ENCODE measurements at regions not wholly inside any gene's neighbourhood (a gene's known extent, or its start where the extent isn't known, plus 50 kb on each side); places are given as distances from the start of the nearest gene placed in this dataset.

DNA sequence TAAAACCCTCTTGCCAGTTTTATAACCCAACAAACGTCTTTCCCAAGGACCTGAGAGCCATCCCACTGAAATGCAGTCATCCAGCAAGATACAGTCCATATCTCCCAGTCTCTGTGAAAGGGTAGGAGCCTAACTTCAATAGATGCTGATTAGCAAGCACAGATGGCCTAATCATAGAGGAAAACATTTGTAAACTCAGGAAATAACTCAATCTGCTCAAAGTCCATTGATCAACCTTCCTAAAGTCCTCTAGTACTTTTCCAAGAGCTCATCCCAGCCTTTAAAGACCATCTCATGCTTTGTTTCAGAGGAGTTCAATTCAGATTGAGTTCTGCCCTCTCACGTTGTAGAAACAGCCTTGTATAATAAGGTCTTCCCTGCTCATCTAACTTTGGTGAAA lies 324.2 kb downstream of the MRPS30 start:
- no peak for TF ChIP-seq BCL11B (tag by site-specific recombination; IDR thresholded peaks at IDR 0.05; ENCODE audit: low read depth)
- ChIA-PET POLR2A (no interaction called here), CTCF (interaction anchor here (0.5 kb wide), 1 partner anchor 79 kb away, joined by 4 read pairs; no protein-coding TSS in a partner anchor)
- H3K4me3 ChIP-seq (ENCODE audit: low read depth, low read length) = no peak overlapping the region
- no peak overlapping the region for H3K27ac ChIP-seq (ENCODE audit: extremely low read depth, low read depth, low read length)
- H3K9me3 ChIP-seq (ENCODE audit: control insufficient read depth, insufficient read depth, low read depth, low read length) = no peaks in the 10 kb centered on the region
- H3K4me1 ChIP-seq (ENCODE audit: control insufficient read depth, insufficient read depth, low read length) = no peaks in the 10 kb centered on the region
- H3K36me3 ChIP-seq (ENCODE audit: control insufficient read depth in 2 of 2, insufficient read depth in 1 of 2, low read length in 2 of 2) = no peaks in the 10 kb centered on the region

DNA sequence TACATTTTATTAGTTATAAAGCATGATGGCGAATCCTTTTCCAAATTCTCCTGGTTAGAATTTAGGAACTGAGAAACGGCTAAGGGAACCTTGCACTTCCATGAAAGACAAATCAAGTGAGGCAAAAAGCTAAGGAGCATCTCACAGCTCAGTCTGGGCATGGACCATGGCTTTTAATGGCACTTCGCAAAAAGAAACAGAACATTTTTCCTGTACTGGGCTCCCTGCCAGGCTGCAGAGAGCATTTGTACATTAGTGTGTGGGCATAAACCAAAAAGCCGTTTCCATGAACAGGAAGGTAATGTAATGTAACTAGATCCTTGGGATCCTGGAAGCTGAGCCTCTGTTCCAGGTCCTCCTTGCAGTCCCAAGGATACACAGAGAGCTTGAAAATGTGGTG lies 354.2 kb downstream of the MRPS30 start:
- ChIA-PET POLR2A (no interaction called here), CTCF (no interaction called here)
- Histone ChIP-seq H3K27ac (ENCODE audit: extremely low read depth, low read depth, low read length) (no peak overlapping the region), H3K4me1 (ENCODE audit: control insufficient read depth, insufficient read depth, low read length) (no peaks in the 10 kb centered on the region), H3K9me3 (ENCODE audit: control insufficient read depth, insufficient read depth, low read depth, low read length) (no peaks in the 10 kb centered on the region; the same call in none of the 2 replicates), H3K36me3 (ENCODE audit: control insufficient read depth in 2 of 2, insufficient read depth in 1 of 2, low read length in 2 of 2) (no peaks in the 10 kb centered on the region), H3K4me3 (ENCODE audit: low read depth, low read length) (no peak overlapping the region)
- no peak for TF ChIP-seq ZBTB7A (tag by site-specific recombination; IDR thresholded peaks at IDR 0.05; ENCODE audit: low read depth)
- no peak for TF ChIP-seq ZSCAN16 (tag by site-specific recombination; IDR thresholded peaks at IDR 0.05)
- no peak for TF ChIP-seq RBAK (tag by site-specific recombination; IDR thresholded peaks at IDR 0.05)
- TF ChIP-seq, protein P1, sequence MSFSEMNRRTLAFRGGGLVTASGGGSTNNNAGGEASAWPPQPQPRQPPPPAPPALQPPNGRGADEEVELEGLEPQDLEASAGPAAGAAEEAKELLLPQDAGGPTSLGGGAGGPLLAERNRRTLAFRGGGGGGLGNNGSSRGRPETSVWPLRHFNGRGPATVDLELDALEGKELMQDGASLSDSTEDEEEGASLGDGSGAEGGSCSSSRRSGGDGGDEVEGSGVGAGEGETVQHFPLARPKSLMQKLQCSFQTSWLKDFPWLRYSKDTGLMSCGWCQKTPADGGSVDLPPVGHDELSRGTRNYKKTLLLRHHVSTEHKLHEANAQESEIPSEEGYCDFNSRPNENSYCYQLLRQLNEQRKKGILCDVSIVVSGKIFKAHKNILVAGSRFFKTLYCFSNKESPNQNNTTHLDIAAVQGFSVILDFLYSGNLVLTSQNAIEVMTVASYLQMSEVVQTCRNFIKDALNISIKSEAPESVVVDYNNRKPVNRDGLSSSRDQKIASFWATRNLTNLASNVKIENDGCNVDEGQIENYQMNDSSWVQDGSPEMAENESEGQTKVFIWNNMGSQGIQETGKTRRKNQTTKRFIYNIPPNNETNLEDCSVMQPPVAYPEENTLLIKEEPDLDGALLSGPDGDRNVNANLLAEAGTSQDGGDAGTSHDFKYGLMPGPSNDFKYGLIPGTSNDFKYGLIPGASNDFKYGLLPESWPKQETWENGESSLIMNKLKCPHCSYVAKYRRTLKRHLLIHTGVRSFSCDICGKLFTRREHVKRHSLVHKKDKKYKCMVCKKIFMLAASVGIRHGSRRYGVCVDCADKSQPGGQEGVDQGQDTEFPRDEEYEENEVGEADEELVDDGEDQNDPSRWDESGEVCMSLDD (tag by site-specific recombination; IDR thresholded peaks at IDR 0.05) = no peak
- TF ChIP-seq ZNF23 (tag by site-specific recombination; IDR thresholded peaks at IDR 0.05; ENCODE audit: borderline replicate concordance) = no peak

DNA sequence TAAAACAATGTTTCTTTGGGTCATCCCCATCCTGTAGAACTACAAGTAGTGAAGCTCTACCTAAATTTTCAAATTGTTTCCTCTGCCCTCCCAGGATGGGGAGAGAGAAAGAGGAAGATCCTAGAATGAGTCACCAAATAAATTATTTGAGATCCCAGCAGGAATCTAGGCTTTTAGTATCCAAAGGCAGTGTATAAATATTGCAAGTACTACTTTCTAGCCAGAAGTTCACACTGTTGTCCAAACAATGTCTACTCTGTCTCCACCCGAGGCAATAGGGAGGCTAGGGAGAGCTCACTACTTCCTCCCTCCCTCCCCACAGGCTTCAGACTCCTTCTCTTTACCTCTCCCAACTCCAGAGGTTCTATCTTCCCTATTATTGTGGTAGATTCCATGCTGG lies 362.8 kb downstream of the MRPS30 start:
- H3K27ac ChIP-seq (ENCODE audit: extremely low read depth, low read depth, low read length) = no peak overlapping the region
- POLR2A ChIA-PET = no interaction called here
- H3K4me1 ChIP-seq (ENCODE audit: control insufficient read depth, insufficient read depth, low read length) = no peaks in the 10 kb centered on the region
- TF ChIP-seq OSR2 (tag by site-specific recombination; IDR thresholded peaks at IDR 0.05) (no peak), ZNF133 (tag by site-specific recombination; IDR thresholded peaks at IDR 0.05) (no peak), ZNF530 (tag by site-specific recombination; IDR thresholded peaks at IDR 0.05; ENCODE audit: low read depth) (no peak), GLI4 (tag by site-specific recombination; IDR thresholded peaks at IDR 0.05) (no peak), ZNF707 (tag by site-specific recombination; IDR thresholded peaks at IDR 0.05) (no peak), ZNF311 (tag by site-specific recombination; IDR thresholded peaks at IDR 0.05; ENCODE audit: borderline replicate concordance) (no peak), PRDM4 (tag by site-specific recombination; IDR thresholded peaks at IDR 0.05) (no peak), BCL11A (tag by site-specific recombination; IDR thresholded peaks at IDR 0.05; ENCODE audit: low read depth) (no peak), SETDB1 (IDR thresholded peaks at IDR 0.05; ENCODE audit: insufficient read length, low read length) (no peak), ZNF416 (tag by site-specific recombination; IDR thresholded peaks at IDR 0.05) (no peak), ZNF621 (tag by site-specific recombination; IDR thresholded peaks at IDR 0.05) (no peak), OVOL3 (tag by site-specific recombination; IDR thresholded peaks at IDR 0.05) (no peak), ZEB2 (tag by site-specific recombination; IDR thresholded peaks at IDR 0.05) (no peak)
- H3K9me3 ChIP-seq (ENCODE audit: control insufficient read depth, insufficient read depth, low read depth, low read length) = no peaks in the 10 kb centered on the region; the same call in 1 of the 2 replicates
- H3K36me3 ChIP-seq (ENCODE audit: control insufficient read depth in 2 of 2, insufficient read depth in 1 of 2, low read length in 2 of 2) = no peaks in the 10 kb centered on the region
- CTCF ChIA-PET = no interaction called here
- H3K4me3 ChIP-seq (ENCODE audit: low read depth, low read length) = no peak overlapping the region

All from HEK293 (cell line).